GM21526 (cell line): ENCODE measurements at regions not wholly inside any gene's neighbourhood (a gene's known extent, or its start where the extent isn't known, plus 50 kb on each side); places are given as distances from the start of the nearest gene placed in this dataset.

Experiments
- ATAC-seq: cut with Tn5 transposase; IDR thresholded peaks from one replicate; pipeline ENCODE4 v1.9.1; 2021; ENCODE audit warnings: moderate library complexity; ENCODE audit not compliant: unreplicated experiment, low FRiP score

GRCh38 chr5:125258615-125259014 is 512.2 kb upstream of the ZNF608 start:
- no peak for ATAC-seq

GRCh38 chr5:125261505-125262250 is 515.2 kb upstream of the ZNF608 start:
- ATAC-seq, result no peak

GRCh38 chr5:125262782-125263181 is 516.3 kb upstream of the ZNF608 start:
- ATAC-seq, result no peak

- ATAC-seq, result no peak
These were observed 516.9 kb upstream of the ZNF608 start for GRCh38 chr5:125263356-125263755.

- ATAC-seq, result no peak
These were observed 519.7 kb upstream of the ZNF608 start for GRCh38 chr5:125266106-125266505.

GRCh38 chr5:125267636-125268248 is 521.3 kb upstream of the ZNF608 start:
- ATAC-seq, result no peak

- no peak for ATAC-seq
These were observed 523.5 kb upstream of the ZNF608 start for GRCh38 chr5:125269926-125270325.

- no peak for ATAC-seq
These were observed 525.9 kb upstream of the ZNF608 start for GRCh38 chr5:125272357-125272756.

GRCh38 chr5:125274211-125274610 is 527.8 kb upstream of the ZNF608 start:
- ATAC-seq, result no peak

GRCh38 chr5:125274938-125275724 is 528.7 kb upstream of the ZNF608 start:
- no peak for ATAC-seq

- no peak for ATAC-seq
These were observed 529.3 kb upstream of the ZNF608 start for GRCh38 chr5:125275725-125276090.

GRCh38 chr5:125276096-125276495 is 529.7 kb upstream of the ZNF608 start:
- no peak for ATAC-seq

- ATAC-seq, result no peak
These were observed 531.2 kb upstream of the ZNF608 start for GRCh38 chr5:125277494-125278154.

GRCh38 chr5:125278711-125279110 is 532.3 kb upstream of the ZNF608 start:
- ATAC-seq, result no peak

- no peak for ATAC-seq
These were observed 535.2 kb upstream of the ZNF608 start for GRCh38 chr5:125281667-125282066.

- ATAC-seq, result no peak
These were observed 536.9 kb upstream of the ZNF608 start for GRCh38 chr5:125283372-125283771.

- ATAC-seq, result no peak
These were observed 539.8 kb upstream of the ZNF608 start for GRCh38 chr5:125286271-125286670.

GRCh38 chr5:125289606-125290005 is 543.2 kb upstream of the ZNF608 start:
- no peak for ATAC-seq

GRCh38 chr5:125290935-125291334 is 544.5 kb upstream of the ZNF608 start:
- ATAC-seq, result no peak

- ATAC-seq, result no peak
These were observed 545.0 kb upstream of the ZNF608 start for GRCh38 chr5:125291447-125291846.

- no peak for ATAC-seq
These were observed 546.8 kb upstream of the ZNF608 start for GRCh38 chr5:125293223-125293622.
